ENCODE measurements at regions not wholly inside any gene's neighbourhood (a gene's known extent, or its start where the extent isn't known, plus 50 kb on each side); places are given as distances from the start of the nearest gene placed in this dataset.
"Not testable (repeated sequence)": the region's sequence is repeated elsewhere in the genome, so short reads cannot be mapped to it uniquely, and the experiment has no call there.

- Histone ChIP-seq H2BK12ac (ENCODE audit: low read length in 2 of 2) (peak overlapping the region in 1 of 2 experiments; percentile 89), H3K4me1 (ENCODE audit: control insufficient read depth, insufficient read depth, low read depth, low read length) (peaks cover 3% of the 10 kb centered on the region), H3K18ac (ENCODE audit: low read depth in 1 of 2, low read length in 2 of 2) (no peak overlapping the region), H4K91ac (ENCODE audit: low read length) (peak overlapping the region; percentile 53), H3K4me2 (ENCODE audit: low read length, poor library complexity, severe bottlenecking) (no peak overlapping the region), H3K23ac (ENCODE audit: low read length in 2 of 2) (no peak overlapping the region), H2BK15ac (ENCODE audit: low read depth, poor library complexity, severe bottlenecking) (no peak overlapping the region), H3K4ac (ENCODE audit: low read depth in 1 of 2, low read length in 2 of 2) (no peak overlapping the region), H3K9me3 (ENCODE audit: control insufficient read depth, low read length) (no peaks in the 10 kb centered on the region), H3K14ac (ENCODE audit: low read length in 2 of 2) (no peak overlapping the region), H3K36me3 (ENCODE audit: control insufficient read depth in 1 of 2, insufficient read depth in 2 of 2, low read depth in 1 of 2, low read length in 2 of 2) (no peaks in the 10 kb centered on the region), H3K4me3 (ENCODE audit: insufficient read depth in 1 of 2, low read depth in 1 of 2, low read length in 2 of 2) (no peak overlapping the region), H2BK120ac (ENCODE audit: low read depth, low read length) (peak overlapping the region; percentile 30), H3K9ac (ENCODE audit: low read length) (no peak overlapping the region), H2BK5ac (ENCODE audit: low read depth, low read length, poor library complexity, severe bottlenecking) (no peak overlapping the region), H3K27ac (ENCODE audit: low read length, poor library complexity, severe bottlenecking) (no peak overlapping the region), H4K8ac (ENCODE audit: low read length) (peak overlapping the region; percentile 36), H2AK5ac (ENCODE audit: low read length, severe bottlenecking) (no peak overlapping the region), H3K27me3 (ENCODE audit: control insufficient read depth in 1 of 2, insufficient read depth in 1 of 2, low read length in 2 of 2) (no peaks in the 10 kb centered on the region), H2AFZ (ENCODE audit: low read depth, low read length) (no peak overlapping the region), H3K79me1 (replicated peaks; ENCODE audit: low read length, poor library complexity, severe bottlenecking) (no peaks in the 10 kb centered on the region)
- DNase-seq, result no peak
- 82% methylated on average over 4 of the region's 5 CpGs for WGBS
Observed at GRCh38 chr20:52033313-52033712, 158.3 kb downstream of the ZFP64 start.

GRCh38 chr20:52032304-52032683 lies 159.3 kb downstream of the ZFP64 start:
- H4K8ac ChIP-seq (ENCODE audit: low read length), result peak overlapping the region; percentile 21
- H3K27ac ChIP-seq (ENCODE audit: low read length, poor library complexity, severe bottlenecking), result peak overlapping the region; percentile 78
- H2BK120ac ChIP-seq (ENCODE audit: low read depth, low read length), result peak overlapping the region; percentile 45
- H3K23ac ChIP-seq (ENCODE audit: low read length in 2 of 2); H3K4me2 ChIP-seq (ENCODE audit: low read length, poor library complexity, severe bottlenecking); DNase-seq; H2BK15ac ChIP-seq (ENCODE audit: low read depth, poor library complexity, severe bottlenecking); H3K79me1 ChIP-seq (replicated peaks; ENCODE audit: low read length, poor library complexity, severe bottlenecking); H3K14ac ChIP-seq (ENCODE audit: low read length in 2 of 2); H2AFZ ChIP-seq (ENCODE audit: low read depth, low read length); H2AK5ac ChIP-seq (ENCODE audit: low read length, severe bottlenecking); H3K27me3 ChIP-seq (ENCODE audit: control insufficient read depth in 1 of 2, insufficient read depth in 1 of 2, low read length in 2 of 2); H3K9me3 ChIP-seq (ENCODE audit: control insufficient read depth, low read length); H3K4me3 ChIP-seq (ENCODE audit: insufficient read depth in 1 of 2, low read depth in 1 of 2, low read length in 2 of 2); H3K36me3 ChIP-seq (ENCODE audit: control insufficient read depth in 1 of 2, insufficient read depth in 2 of 2, low read depth in 1 of 2, low read length in 2 of 2); H2BK5ac ChIP-seq (ENCODE audit: low read depth, low read length, poor library complexity, severe bottlenecking); H3K4me1 ChIP-seq (ENCODE audit: control insufficient read depth, insufficient read depth, low read depth, low read length): not testable (repeated sequence)
- H4K91ac ChIP-seq (ENCODE audit: low read length), result peak overlapping the region; percentile 67
- H3K9ac ChIP-seq (ENCODE audit: low read length), result peak overlapping the region; percentile 73
- 87% methylated on average over 6 of the region's 7 CpGs for WGBS
- H3K18ac ChIP-seq (ENCODE audit: low read depth in 1 of 2, low read length in 2 of 2), result peak overlapping the region; percentile 7 to 55
- peak overlapping the region; percentile 21 to 29 for H2BK12ac ChIP-seq (ENCODE audit: low read length in 2 of 2)
- peak overlapping the region in 1 of 2 experiments; percentile 47 for H3K4ac ChIP-seq (ENCODE audit: low read depth in 1 of 2, low read length in 2 of 2)

- H3K36me3 ChIP-seq (ENCODE audit: control insufficient read depth in 1 of 2, insufficient read depth in 2 of 2, low read depth in 1 of 2, low read length in 2 of 2), result no peaks in the 10 kb centered on the region
- H3K18ac ChIP-seq (ENCODE audit: low read depth in 1 of 2, low read length in 2 of 2), result no peak overlapping the region
- H3K4me2 ChIP-seq (ENCODE audit: low read length, poor library complexity, severe bottlenecking), result peak overlapping the region; percentile 7
- peak overlapping the region in 1 of 2 experiments; percentile 29 for H2BK12ac ChIP-seq (ENCODE audit: low read length in 2 of 2)
- H3K14ac ChIP-seq (ENCODE audit: low read length in 2 of 2), result no peak overlapping the region
- H2BK15ac ChIP-seq (ENCODE audit: low read depth, poor library complexity, severe bottlenecking), result no peak overlapping the region
- H3K4me1 ChIP-seq (ENCODE audit: control insufficient read depth, insufficient read depth, low read depth, low read length), result peaks cover 3% of the 10 kb centered on the region
- no peak overlapping the region for H2BK120ac ChIP-seq (ENCODE audit: low read depth, low read length)
- H3K9me3 ChIP-seq (ENCODE audit: control insufficient read depth, low read length), result no peaks in the 10 kb centered on the region
- peak; percentile 97 for DNase-seq
- peak overlapping the region in 1 of 2 experiments; percentile 35 for H3K4me3 ChIP-seq (ENCODE audit: insufficient read depth in 1 of 2, low read depth in 1 of 2, low read length in 2 of 2)
- H3K4ac ChIP-seq (ENCODE audit: low read depth in 1 of 2, low read length in 2 of 2), result peak overlapping the region in 1 of 2 experiments; percentile 47
- H2AFZ ChIP-seq (ENCODE audit: low read depth, low read length), result no peak overlapping the region
- no peaks in the 10 kb centered on the region for H3K79me1 ChIP-seq (replicated peaks; ENCODE audit: low read length, poor library complexity, severe bottlenecking)
- peak overlapping the region; percentile 2 for H2BK5ac ChIP-seq (ENCODE audit: low read depth, low read length, poor library complexity, severe bottlenecking)
- H3K27me3 ChIP-seq (ENCODE audit: control insufficient read depth in 1 of 2, insufficient read depth in 1 of 2, low read length in 2 of 2), result no peaks in the 10 kb centered on the region
- H3K23ac ChIP-seq (ENCODE audit: low read length in 2 of 2), result no peak overlapping the region
- H4K91ac ChIP-seq (ENCODE audit: low read length), result no peak overlapping the region
- peak overlapping the region; percentile 73 for H3K9ac ChIP-seq (ENCODE audit: low read length)
- H2AK5ac ChIP-seq (ENCODE audit: low read length, severe bottlenecking), result no peak overlapping the region
- 1% methylated on average over 14 of the region's 14 CpGs for WGBS
- H4K8ac ChIP-seq (ENCODE audit: low read length), result no peak overlapping the region
- H3K27ac ChIP-seq (ENCODE audit: low read length, poor library complexity, severe bottlenecking), result peak overlapping the region; percentile 78
Observed at GRCh38 chr20:52031563-52032303, 159.8 kb downstream of the ZFP64 start.

GRCh38 chr20:52031206-52031562 lies 160.4 kb downstream of the ZFP64 start:
- 0% methylated on average over 1 of the region's 2 CpGs for WGBS

More at GRCh38 chr20:52031206-52031562, 160.4 kb downstream of the ZFP64 start:
- Histone ChIP-seq H3K9ac (ENCODE audit: low read length) (peak overlapping the region; percentile 73), H3K14ac (ENCODE audit: low read length in 2 of 2) (no peak overlapping the region), H2BK120ac (ENCODE audit: low read depth, low read length) (no peak overlapping the region), H3K4ac (ENCODE audit: low read depth in 1 of 2, low read length in 2 of 2) (no peak overlapping the region), H3K23ac (ENCODE audit: low read length in 2 of 2) (no peak overlapping the region), H3K36me3 (ENCODE audit: control insufficient read depth in 1 of 2, insufficient read depth in 2 of 2, low read depth in 1 of 2, low read length in 2 of 2) (no peaks in the 10 kb centered on the region), H2BK12ac (ENCODE audit: low read length in 2 of 2) (no peak overlapping the region), H3K18ac (ENCODE audit: low read depth in 1 of 2, low read length in 2 of 2) (no peak overlapping the region), H4K8ac (ENCODE audit: low read length) (no peak overlapping the region), H4K91ac (ENCODE audit: low read length) (no peak overlapping the region), H3K4me1 (ENCODE audit: control insufficient read depth, insufficient read depth, low read depth, low read length) (peaks cover 3% of the 10 kb centered on the region), H2AFZ (ENCODE audit: low read depth, low read length) (no peak overlapping the region), H3K4me2 (ENCODE audit: low read length, poor library complexity, severe bottlenecking) (no peak overlapping the region), H2AK5ac (ENCODE audit: low read length, severe bottlenecking) (no peak overlapping the region), H2BK15ac (ENCODE audit: low read depth, poor library complexity, severe bottlenecking) (no peak overlapping the region), H3K9me3 (ENCODE audit: control insufficient read depth, low read length) (no peaks in the 10 kb centered on the region), H3K4me3 (ENCODE audit: insufficient read depth in 1 of 2, low read depth in 1 of 2, low read length in 2 of 2) (no peak overlapping the region), H3K27me3 (ENCODE audit: control insufficient read depth in 1 of 2, insufficient read depth in 1 of 2, low read length in 2 of 2) (no peaks in the 10 kb centered on the region), H3K79me1 (replicated peaks; ENCODE audit: low read length, poor library complexity, severe bottlenecking) (no peaks in the 10 kb centered on the region), H2BK5ac (ENCODE audit: low read depth, low read length, poor library complexity, severe bottlenecking) (no peak overlapping the region), H3K27ac (ENCODE audit: low read length, poor library complexity, severe bottlenecking) (peak overlapping the region; percentile 78)
- no peak for DNase-seq

All from mesenchymal stem cell (in vitro differentiated cells and primary cell).